ENCODE measurements at regions not wholly inside any gene's neighbourhood (a gene's known extent, or its start where the extent isn't known, plus 50 kb on each side); places are given as distances from the start of the nearest gene placed in this dataset.

- H3K4me3 ChIP-seq (ENCODE audit: low read depth, low read length): no peak overlapping the region
- TF ChIP-seq, protein P1, sequence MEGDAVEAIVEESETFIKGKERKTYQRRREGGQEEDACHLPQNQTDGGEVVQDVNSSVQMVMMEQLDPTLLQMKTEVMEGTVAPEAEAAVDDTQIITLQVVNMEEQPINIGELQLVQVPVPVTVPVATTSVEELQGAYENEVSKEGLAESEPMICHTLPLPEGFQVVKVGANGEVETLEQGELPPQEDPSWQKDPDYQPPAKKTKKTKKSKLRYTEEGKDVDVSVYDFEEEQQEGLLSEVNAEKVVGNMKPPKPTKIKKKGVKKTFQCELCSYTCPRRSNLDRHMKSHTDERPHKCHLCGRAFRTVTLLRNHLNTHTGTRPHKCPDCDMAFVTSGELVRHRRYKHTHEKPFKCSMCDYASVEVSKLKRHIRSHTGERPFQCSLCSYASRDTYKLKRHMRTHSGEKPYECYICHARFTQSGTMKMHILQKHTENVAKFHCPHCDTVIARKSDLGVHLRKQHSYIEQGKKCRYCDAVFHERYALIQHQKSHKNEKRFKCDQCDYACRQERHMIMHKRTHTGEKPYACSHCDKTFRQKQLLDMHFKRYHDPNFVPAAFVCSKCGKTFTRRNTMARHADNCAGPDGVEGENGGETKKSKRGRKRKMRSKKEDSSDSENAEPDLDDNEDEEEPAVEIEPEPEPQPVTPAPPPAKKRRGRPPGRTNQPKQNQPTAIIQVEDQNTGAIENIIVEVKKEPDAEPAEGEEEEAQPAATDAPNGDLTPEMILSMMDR (IDR thresholded peaks at IDR 0.05; ENCODE audit: insufficient read depth, low read depth, low read length, missing control alignments): no peak
- DNase-seq (ENCODE audit: low read depth): no peak
Observed at GRCh38 chr2:67790622-67791021, 272.2 kb downstream of the C1D start.

DNA sequence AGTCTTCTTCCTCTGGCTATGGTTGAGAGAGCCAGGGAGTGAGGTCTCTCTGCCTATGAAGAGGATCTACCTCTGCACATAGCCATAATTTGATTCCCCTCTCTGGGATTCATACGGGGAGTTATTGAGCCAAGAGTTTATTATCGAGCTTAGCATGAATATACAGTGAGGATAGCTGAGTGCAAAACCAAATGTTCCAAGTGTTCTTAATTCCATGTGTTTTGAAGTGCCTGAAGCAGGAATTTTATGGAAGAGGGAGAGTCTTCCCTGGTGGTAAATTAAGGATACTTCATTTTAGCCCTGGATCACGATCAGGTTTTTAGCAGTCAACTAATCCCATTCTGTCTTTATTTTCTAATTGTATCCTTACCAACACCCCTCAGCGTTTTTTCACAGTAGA lies 270.6 kb downstream of the C1D start:
- TF ChIP-seq, protein P1 (IDR thresholded peaks at IDR 0.05; ENCODE audit: insufficient read depth, low read depth, low read length, missing control alignments): no peak
- DNase-seq (ENCODE audit: low read depth): no peak
- H3K4me3 ChIP-seq (ENCODE audit: low read depth, low read length): no peak overlapping the region

DNA sequence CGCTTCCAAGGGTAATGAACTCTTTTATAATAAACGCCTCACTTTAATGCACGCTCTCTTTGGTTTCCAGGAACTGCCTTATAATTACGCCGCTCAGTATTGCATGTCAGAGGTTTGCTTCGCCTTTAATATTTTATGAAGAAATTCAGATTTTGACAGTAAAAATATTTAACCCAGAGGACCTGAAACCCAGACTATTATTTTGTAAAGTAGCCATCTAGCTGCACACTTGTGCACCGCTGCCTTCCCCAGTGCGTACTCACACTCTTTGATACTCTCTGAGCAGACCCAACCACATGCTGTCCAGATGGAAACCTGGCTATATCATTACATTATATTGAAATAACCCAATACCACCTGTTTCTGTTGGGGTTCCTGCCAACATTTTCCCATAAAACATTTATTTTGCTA lies 270.1 kb downstream of the C1D start:
- no peak overlapping the region for H3K4me3 ChIP-seq (ENCODE audit: low read depth, low read length)
- TF ChIP-seq, protein P1 (IDR thresholded peaks at IDR 0.05; ENCODE audit: insufficient read depth, low read depth, low read length, missing control alignments): no peak
- DNase-seq (ENCODE audit: low read depth): no peak

DNA sequence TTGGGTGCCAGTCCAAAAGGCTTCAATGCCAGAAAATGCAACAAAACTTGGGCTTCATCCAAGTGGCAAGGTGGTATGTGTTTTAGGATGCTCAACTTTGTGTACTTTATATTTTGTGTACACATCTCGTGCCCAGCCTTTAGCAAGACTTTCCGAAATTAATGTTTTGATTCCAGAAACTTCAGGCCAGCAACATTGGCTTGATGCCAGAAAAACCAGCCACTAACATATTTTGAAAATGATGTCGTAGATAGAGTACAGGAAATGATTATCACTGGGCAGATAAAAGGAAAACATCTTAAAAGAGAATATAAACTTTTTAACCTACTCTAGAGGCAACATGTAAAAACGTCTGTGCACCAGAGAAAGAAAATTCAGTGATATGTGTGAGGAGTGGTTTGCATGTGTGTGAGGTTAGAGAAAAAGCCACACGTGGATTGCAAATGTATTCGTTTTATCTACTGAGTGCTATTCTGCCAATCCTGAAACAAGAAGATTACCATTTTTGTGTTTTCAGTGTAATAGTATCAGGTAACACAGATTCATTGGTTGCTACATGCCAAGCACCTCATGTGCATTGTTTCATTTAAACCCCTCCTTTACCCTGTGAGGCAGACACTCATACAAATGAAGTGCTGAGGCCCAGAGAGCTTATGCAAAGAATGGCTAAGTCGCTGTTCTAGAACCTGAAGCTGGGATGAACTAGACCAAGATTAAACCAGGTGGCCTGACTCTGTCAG lies 264.8 kb downstream of the C1D start:
- TF ChIP-seq, protein P1 (IDR thresholded peaks at IDR 0.05; ENCODE audit: insufficient read depth, low read depth, low read length, missing control alignments): no peak
- no peak for DNase-seq (ENCODE audit: low read depth)
- no peak overlapping the region for H3K4me3 ChIP-seq (ENCODE audit: low read depth, low read length)

DNA sequence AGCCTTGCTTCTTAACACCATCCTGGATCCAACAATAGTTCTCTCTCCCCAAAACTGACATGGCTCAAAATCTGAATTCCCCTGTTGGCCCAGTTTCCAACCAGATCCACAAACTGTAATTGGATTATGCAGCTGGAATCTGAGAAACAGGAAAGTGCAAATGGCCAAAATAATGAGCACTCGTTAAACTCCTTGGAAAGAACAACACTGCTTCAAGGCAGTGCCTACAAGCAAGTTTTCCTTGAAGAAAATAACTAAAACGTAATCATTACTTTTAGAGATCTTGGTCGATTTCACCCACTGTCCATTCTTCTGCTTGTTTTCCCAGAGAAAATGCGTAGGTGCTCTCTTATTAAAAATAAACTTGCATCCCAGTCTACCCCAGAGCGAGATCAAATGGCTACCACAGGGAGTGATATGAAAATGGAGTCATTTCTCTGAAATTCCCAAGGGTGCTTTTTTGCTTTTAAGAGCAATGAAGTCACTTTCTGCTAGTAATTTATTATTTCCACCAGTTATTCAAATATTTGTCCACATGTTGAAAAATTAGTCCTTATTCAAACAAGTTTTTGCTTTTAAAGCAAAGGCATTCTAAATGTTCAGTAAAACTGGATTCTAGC lies 264.2 kb downstream of the C1D start:
- TF ChIP-seq, protein P1 (IDR thresholded peaks at IDR 0.05; ENCODE audit: insufficient read depth, low read depth, low read length, missing control alignments): no peak
- DNase-seq (ENCODE audit: low read depth): no peak
- H3K4me3 ChIP-seq (ENCODE audit: low read depth, low read length): no peak overlapping the region

DNA sequence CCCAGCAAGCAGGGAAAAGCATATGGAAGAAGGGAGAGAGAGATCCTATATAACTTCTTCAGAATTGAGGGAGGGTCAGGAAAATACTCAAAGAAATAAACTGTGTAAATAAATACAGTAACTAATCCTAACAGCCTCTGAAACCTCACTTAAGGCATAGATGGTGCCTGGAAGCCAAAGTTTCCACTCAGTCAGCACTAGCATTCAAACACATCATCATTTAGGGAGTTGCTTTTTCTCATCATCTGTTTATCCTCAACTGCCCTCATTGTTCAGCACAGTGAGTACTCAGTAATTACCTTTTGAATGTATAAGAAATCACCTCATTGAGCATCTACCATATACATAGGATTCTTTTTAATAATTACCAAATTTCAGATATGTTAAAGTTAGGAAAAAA lies 262.9 kb downstream of the C1D start:
- no peak overlapping the region for H3K4me3 ChIP-seq (ENCODE audit: low read depth, low read length)
- DNase-seq (ENCODE audit: low read depth): no peak
- TF ChIP-seq, protein P1 (IDR thresholded peaks at IDR 0.05; ENCODE audit: insufficient read depth, low read depth, low read length, missing control alignments): no peak

Measured in GM12865 (cell line).